NCI-H82 (cell line): ENCODE measurements at regions not wholly inside any gene's neighbourhood (a gene's known extent, or its start where the extent isn't known, plus 50 kb on each side); places are given as distances from the start of the nearest gene placed in this dataset.

Experiments used
- DNase-seq: peaks from one replicate; lab custom pipeline; 2025; lab: John Stamatoyannopoulos, UW

- no peak for DNase-seq
Observed at GRCh38 chr18:2424420-2424819, 146.9 kb downstream of the METTL4 start.

- DNase-seq = no peak
Observed at GRCh38 chr18:2425426-2426317, 145.6 kb downstream of the METTL4 start.

DNA sequence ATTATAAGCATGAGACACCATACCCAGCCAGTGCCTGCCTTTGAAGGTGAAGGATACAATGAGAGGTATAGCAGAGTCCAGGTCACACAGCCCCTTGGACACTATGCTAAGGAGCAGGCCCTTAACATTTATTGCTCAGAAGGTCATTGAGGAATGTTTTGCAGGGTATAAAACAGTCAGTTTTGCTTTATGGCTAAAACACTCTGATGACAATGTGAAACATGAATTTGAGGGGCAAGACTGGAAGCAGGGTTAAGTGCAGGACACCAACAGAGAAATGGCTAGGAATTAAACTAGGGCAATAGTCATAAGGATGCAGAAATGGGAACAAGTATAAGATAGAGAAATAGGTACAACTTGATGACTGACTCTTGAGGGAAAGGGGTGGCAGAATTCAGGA lies 141.1 kb downstream of the METTL4 start:
- DNase-seq = no peak

DNA sequence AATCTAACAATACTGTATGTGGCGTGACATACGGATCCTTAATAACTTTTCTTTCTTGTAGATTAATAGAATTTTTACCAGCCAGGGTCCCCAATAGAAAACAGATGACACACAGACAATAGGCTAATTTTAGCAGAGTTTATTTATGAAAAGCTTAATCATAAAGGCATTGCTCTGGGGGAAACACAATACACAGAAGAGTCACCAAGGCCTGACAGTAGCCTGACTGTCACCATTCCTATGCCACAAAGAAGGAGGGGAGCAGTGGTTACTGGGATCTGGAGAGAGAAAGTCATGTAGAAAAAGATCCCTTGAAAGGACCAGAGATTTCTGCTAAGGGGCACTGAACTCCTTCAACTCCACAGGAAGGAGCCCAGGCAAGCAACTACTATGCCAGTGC lies 139.5 kb downstream of the METTL4 start:
- DNase-seq = no peak

- no peak for DNase-seq
Observed at GRCh38 chr18:2433366-2433765, 137.9 kb downstream of the METTL4 start.

DNA sequence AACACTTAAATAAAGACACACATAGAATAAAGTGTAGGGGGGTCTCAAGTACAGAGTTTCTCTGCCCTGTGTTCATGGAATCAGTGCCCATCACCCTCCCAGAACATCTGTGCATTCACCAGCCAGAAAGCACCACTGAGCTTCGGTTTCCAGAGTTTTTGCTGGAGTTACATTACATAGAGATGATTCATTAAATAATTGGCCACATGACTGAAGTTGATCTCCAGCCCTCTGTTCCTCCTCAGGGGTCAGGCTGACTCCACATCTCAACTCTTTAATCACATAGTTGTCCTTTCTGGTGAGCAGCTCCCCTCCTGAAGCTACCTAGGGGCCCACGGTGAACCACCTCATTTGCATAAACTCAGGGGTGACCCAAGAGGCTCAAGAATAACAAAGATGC lies 129.8 kb downstream of the METTL4 start:
- no peak for DNase-seq

- no peak for DNase-seq
Observed at GRCh38 chr18:2442006-2442405, 129.3 kb downstream of the METTL4 start.

DNA sequence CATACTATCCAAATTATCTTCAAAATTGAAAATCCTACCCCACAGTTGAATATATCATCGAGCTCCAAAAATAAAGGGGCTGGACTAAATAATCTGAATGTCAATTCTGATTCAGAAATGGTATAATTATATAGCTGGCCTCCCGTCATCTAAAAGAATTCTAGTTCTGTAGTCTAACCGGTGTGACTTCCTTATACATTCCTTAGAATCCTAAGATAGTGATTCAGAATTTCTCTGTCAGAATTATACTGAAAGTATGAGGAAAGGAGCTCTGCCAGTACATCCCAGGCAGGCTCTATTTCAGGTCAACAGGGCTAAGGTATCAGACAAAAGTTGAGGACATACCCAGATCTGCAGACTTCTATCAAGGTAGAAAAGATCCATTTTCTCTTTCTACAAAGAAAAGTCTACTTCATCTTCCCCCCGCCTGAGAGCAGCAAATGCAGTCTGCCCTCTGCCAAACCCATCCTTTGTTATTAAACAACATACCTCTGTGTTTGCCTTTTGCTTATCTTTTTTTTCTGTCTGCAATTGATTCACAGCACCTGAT lies 128.5 kb downstream of the METTL4 start:
- DNase-seq = no peak

DNA sequence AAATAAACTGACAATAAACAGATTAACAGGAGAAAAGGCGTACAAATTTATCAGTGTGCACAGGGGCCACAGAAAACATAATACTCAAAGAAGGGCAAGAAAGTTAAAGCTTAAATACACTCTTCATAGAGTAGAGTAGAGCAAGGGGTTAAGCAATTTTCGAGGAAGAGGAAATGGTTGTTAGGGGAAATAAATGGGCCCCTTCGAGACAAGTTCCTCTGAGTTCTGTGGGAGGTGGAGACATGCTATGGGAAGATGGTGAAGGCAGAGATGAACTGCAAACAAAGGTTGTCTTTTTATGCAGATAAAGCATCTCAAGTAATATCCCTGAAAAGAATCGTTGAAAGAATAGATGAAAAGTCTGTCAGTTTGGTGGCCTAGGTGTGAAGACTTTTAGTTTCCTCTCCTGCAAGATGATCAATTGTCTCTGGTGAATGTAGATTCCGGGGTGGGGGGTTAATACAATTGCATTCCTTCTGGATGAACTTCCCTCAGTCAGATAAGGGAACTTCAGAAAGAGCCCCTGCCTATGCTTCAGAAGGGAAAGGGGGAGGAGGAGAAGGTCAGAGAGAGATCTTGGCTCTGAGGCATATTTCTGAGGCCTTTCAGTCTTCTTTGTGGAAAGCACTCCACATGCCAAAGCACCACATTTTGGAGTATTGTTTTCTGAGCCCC lies 127.0 kb downstream of the METTL4 start:
- no peak for DNase-seq

- DNase-seq = no peak
Observed at GRCh38 chr18:2448565-2449151, 122.6 kb downstream of the METTL4 start.

DNA sequence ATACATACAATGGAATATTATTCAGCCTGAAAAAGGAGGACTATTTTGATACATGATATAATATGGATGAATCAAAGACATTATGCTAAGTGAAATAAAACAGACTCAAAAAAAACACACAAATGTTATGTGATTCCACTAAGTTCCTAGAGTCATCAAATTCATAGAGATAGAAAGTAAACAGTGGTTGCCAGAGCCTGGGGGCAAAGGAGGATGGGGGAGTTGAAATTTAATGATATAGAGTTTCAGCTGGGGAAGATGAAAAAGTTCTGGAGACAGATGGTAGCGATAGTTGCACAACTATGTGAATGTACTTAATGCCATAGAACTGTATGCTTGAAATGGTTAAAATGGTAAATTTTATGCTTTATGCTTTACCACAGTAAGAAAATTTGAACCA lies 119.7 kb downstream of the METTL4 start:
- DNase-seq = no peak

GRCh38 chr18:2459886-2460285 lies 111.4 kb downstream of the METTL4 start:
- DNase-seq = no peak

DNA sequence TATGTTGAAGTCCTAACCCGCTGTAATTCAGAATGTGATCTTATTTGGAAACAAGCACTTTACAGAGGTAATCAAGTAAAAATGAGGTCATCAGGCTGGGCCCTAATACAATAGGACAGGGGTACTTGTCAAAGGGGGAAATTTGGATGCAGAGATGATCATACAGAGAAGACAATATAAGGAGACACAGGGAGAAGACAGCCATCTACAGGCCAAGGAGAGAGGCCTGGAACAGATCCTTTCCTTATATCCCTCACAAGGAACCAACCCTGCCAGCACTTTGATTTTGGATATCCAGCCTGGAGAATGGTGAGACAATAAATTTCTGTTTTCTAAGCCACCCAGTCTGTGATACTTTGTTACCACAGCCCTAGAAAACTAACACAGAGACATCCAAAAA lies 104.3 kb downstream of the METTL4 start:
- DNase-seq = no peak

DNA sequence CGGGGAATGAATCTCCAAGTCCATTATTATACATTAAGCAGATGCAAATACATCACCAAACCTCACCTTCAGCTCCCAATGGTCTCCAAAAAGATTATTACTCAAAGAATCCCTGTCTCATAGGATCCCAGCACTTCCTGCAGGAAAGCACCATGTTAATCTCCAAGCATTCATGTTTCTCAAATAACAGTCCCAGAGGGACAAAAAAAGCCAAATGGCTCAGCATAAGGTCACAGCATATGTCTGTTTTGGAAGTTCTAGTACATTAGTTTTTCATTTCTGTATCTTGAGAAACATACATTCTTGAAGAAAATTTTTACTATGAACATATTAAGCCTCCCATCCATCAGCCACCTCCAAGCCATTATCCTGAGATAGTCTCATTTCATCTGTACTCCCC lies 103.3 kb downstream of the METTL4 start:
- DNase-seq = no peak

DNA sequence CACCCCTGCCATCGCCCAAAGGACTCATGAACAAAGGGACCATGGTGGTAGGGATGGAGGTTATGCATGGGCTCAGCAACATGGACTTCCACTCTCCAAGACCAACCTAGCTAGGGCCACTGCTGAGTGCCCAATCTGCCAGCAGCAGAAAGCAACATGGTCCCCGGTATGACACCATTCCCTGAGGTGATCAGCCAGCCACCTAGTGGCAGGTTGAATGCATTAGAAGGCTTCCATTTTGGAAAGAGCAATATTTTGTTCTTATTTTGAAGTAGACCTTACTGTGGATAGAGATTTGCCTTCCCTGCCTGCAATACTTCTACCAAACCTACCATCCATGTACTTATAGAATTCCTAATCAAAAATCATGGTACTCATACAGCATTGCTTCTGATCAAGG lies 99.8 kb downstream of the METTL4 start:
- DNase-seq = peak; percentile 23

DNA sequence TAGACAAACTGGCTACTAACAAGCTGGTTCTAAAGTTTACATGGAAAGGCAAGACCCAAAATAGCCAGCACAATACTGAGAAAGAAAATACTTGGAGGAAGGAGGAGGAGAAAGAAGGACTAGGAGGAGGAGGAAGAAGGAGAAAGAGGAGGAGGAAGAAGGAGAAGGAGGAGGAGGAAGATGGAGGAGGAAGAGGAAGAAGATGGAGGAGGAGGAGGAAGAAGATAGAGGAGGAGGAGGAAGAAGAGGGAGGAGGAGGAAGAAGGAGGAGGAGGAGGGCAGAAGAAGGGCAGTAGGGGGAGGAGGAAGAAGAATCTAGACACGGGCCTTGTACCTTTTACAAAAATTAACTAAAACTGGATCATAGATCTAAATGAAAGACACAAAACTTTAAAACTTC lies 92.6 kb downstream of the METTL4 start:
- no peak for DNase-seq

DNA sequence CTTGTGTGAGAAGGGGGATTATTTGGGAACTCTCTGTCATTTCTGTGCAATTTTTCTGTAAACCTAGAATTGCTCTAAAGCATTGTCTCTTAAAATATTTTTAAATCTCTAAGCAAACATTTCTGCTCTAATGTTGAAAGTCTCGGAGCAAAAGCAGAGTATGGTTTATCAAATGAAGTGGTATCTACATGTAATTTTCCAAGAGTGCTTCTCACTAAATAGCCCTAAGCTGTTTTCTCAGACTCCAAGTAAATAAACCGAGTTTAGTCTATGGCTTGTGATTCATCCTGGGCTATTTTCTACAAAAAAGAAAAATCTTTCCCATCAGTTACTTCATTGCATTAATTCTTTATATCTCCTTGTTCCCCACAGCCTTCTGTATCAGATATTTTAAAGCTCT lies 90.8 kb downstream of the METTL4 start:
- DNase-seq = no peak

GRCh38 chr18:2482706-2483475 lies 88.4 kb downstream of the METTL4 start:
- DNase-seq = no peak

DNA sequence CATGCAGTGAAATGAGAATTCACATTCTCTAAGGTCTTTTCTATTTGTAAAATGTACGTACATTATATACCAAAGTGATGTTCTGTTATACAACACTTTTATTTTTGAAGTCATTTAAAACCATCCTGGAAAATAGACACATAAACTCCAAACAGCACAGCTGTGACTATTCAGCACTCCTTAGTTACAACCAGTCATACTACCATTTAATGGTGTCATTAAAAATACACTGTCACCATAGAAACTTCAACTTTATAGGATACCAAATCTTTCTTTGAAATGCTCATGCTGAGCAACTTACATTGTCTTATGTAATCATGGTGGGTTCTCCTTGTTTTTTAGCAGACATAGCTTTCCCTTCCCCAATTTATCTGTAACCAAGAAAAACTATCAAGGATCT lies 85.3 kb downstream of the METTL4 start:
- no peak for DNase-seq

DNA sequence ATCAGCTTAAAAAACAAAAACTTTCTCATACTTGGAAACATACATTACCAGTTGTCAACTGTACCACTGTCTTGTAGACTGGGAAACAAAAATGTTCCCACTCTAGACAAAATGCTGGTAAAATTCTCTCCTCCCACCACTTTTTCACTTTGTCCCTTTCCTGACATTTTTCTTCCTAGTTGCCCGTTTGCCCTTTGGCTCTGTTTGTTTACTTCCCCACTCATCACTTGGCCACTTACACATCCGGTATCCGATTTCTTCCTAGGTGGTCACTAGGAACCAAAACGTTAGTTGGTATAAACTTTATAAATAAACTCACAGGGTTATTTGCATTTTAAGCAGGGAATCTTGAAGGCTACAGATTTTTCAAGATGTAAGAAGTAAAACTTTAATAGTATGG lies 84.9 kb downstream of the METTL4 start:
- no peak for DNase-seq
